ENCODE measurements at regions not wholly inside any gene's neighbourhood (a gene's known extent, or its start where the extent isn't known, plus 50 kb on each side); places are given as distances from the start of the nearest gene placed in this dataset.
"Not testable (repeated sequence)": the region's sequence is repeated elsewhere in the genome, so short reads cannot be mapped to it uniquely, and the experiment has no call there.

DNA sequence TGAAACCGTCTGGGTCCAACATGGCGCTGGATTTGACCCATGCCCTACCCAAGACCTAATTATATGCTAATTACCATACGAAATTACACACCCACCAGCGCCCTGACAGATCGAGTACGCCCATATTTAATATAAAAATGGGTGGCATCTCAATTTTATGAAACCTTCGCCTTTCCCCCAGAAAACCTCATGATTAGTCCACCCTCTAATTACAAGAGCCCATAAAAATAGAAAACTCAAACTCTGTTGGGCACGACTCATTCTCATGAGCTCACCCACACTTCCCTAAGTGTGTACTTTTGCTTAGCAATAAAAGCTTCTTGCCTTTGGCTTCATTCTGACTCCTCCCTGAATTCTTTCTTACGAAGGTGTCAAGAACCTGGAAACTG lies 136.4 kb downstream of the OR2B2 start:
- DNase-seq (ENCODE audit: low read depth), result no peak
- TF ChIP-seq, protein P1, sequence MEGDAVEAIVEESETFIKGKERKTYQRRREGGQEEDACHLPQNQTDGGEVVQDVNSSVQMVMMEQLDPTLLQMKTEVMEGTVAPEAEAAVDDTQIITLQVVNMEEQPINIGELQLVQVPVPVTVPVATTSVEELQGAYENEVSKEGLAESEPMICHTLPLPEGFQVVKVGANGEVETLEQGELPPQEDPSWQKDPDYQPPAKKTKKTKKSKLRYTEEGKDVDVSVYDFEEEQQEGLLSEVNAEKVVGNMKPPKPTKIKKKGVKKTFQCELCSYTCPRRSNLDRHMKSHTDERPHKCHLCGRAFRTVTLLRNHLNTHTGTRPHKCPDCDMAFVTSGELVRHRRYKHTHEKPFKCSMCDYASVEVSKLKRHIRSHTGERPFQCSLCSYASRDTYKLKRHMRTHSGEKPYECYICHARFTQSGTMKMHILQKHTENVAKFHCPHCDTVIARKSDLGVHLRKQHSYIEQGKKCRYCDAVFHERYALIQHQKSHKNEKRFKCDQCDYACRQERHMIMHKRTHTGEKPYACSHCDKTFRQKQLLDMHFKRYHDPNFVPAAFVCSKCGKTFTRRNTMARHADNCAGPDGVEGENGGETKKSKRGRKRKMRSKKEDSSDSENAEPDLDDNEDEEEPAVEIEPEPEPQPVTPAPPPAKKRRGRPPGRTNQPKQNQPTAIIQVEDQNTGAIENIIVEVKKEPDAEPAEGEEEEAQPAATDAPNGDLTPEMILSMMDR (IDR thresholded peaks at IDR 0.05; ENCODE audit: insufficient read depth, low read length), result no peak
- H3K4me3 ChIP-seq (ENCODE audit: low read depth, low read length), result no peak overlapping the region

DNA sequence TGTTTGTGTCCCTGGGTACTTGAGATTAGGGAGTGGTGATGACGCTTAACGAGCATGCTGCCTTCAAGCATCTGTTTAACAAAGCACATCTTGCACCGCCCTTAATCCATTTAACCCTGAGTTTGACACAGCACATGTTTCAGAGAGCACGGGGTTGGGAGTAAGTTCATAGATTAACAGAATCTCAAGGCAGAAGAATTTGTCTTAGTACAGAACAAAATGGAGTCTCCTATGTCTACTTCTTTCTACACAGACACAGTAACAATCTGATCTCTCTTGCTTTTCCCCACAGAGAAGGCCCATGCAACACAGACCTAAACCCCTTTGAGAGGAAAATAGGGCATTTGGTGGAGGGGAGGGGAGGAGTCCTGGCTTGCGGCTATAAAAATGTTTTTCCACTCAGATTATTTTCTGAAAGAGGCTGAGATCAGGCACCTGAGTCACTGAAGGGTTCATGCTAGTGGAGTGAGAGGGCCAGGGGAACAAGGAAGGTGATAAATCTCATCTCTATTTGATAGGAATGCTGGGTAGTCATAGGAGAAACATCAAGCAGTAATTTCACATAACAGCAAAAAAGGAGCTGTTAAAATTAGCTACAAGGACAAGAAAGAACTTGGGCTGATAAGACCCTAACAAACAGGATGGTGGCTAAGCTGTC lies 136.9 kb downstream of the OR2B2 start:
- H3K4me3 ChIP-seq (ENCODE audit: low read depth, low read length); DNase-seq (ENCODE audit: low read depth): not testable (repeated sequence)

DNA sequence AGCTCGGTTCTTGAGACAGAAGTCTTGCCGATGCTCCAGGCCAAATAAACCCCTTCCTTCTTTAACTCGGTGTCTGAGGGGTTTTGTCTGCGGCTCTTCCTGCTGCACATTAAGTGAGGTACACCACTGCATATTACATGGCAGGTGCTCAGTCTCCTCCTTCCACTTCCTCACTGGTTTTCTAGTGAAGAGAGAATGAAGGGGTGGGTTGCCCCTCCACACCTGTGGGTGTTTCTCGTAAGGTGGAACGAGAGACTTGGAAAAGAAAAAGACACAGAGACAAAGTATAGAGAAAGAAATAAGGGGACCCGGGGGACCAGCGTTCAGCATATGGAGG lies 138.0 kb downstream of the OR2B2 start:
- not testable (repeated sequence) for H3K4me3 ChIP-seq (ENCODE audit: low read depth, low read length); DNase-seq (ENCODE audit: low read depth)

DNA sequence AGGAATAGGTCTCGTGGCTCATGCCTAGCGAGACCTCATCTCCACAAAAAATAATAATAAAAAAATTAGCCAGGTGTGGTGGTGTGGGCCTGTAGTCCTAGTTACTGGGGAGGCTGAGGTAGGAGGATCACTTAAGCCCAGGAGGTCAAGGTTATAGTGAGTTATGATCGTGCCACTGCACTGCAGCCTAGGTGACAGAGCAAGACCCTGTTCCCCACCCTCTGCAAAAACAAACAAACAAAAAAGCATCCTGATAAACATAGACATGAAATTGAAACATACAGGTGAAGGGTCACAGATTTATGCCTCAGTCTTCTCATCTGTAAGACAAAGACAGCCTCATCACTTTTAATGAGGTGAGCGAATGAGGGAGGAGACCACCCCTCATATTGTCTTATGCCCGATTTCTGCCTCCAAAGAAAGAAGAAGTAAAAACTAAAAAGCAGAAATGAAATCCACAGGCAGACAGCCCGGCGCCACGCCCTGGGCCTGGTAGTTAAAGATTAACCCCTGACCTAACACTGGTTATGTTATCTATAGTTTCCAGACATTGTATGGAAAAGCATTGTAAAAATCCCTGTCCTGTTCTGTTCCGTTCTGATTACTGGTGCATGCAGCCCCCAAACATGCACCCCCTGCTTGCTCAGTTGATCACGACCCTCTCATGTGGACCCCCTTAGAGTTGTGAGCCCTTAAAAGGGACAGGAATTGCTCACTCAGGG lies 138.5 kb downstream of the OR2B2 start:
- not testable (repeated sequence) for H3K4me3 ChIP-seq (ENCODE audit: low read depth, low read length)

DNA sequence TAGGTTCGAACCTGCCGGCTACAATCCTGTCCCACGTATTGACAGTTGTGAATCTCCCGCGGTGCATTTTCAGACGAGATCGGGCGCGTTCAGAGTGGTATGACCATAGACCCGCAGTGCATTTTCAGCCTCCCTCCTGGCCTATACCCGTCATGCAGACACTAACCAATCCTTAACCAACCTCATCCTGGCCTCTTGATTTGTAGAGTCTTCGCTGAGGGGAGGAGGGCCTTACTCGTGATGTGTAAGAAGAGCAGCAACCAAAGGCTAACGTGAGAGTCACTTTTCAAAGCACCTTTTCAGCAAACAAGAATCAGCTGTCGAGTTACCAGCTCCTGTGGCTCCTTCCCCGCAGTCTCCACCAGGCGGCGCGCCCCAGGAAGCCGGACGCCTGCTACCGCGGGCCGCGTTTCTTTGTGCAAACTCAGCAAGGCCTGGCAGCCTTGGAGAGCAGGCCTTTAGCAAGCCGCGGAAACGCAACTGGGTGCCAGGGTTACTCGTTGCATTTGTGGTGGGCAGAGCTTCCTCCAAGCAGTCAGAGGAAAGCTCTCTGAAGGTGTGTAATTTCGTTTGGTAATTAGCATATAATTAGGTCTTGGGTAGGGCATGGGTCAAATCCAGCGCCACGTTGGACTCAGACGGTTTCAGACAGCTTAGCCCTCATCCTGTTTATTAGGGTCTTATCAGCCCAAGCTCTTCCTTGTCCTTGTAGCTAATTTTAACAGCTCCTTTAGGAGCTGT lies 139.8 kb downstream of the OR2B2 start:
- no peak overlapping the region for H3K4me3 ChIP-seq (ENCODE audit: low read depth, low read length)
- DNase-seq (ENCODE audit: low read depth), result peak; percentile 77
- TF ChIP-seq, protein P1 (IDR thresholded peaks at IDR 0.05; ENCODE audit: insufficient read depth, low read length), result peak; percentile 98

More for the DNA sequence above, 138.5 kb downstream of the OR2B2 start:
- not testable (repeated sequence) for DNase-seq (ENCODE audit: low read depth)

DNA sequence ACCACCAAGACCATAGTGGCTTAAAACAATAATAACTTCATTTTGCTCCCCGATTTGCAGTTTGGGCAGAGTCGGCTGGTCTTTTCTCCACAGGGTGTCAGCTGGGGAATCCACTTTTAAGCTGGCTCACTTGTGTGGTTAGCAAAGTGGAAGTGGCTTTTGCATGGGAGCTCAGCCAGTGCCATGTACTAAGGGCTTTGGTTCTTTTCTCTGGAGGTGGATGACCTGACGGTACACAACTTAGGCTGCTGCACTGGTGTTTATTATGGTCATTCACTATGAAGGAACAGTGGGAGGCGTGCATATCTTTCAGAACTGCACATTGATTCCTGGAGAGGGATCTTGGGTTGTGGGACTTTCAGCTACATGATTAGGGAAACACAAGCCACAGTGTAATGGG lies 141.0 kb downstream of the OR2B2 start:
- TF ChIP-seq, protein P1 (IDR thresholded peaks at IDR 0.05; ENCODE audit: insufficient read depth, low read length), result no peak
- no peak for DNase-seq (ENCODE audit: low read depth)
- no peak overlapping the region for H3K4me3 ChIP-seq (ENCODE audit: low read depth, low read length)

DNA sequence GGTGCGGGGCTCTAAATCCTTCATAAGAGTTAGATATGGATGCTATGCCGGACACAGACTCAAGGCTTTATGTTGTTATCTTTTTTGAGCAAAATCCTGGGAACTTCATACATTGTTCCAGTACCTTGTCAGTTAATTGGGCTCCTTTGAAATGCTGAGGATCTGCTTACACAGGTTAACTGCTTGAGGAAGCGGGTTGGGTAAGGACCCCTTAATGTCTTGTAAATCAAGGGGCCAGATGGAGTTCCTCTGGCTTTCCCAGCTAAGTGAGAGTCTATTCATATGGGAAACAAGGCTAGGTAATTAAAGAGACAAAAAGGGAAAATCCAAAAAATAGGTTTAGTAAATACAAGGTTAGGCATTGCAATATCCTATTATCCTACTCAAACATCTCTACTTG lies 141.5 kb downstream of the OR2B2 start:
- DNase-seq (ENCODE audit: low read depth), result no peak
- H3K4me3 ChIP-seq (ENCODE audit: low read depth, low read length), result no peak overlapping the region
- TF ChIP-seq, protein P1 (IDR thresholded peaks at IDR 0.05; ENCODE audit: insufficient read depth, low read length), result no peak

DNA sequence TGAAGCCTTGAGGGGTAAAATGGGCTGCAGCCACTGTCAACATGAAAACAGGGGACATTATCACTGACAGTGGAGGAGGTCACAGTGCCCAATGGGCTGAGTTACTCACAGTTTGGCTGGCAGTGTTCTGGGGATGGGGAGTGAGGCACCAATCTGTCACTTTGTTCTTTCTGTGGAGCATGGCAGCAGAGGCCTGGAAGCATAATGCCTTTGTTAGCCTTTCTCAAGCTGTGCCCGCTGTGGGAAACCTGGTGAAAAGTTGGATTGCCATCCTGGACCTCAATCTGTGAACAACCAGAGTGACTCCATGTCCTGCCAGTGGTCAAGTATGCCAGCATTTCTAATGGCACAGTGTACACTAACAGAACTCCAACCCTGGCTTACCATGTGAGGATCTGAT lies 143.6 kb downstream of the OR2B2 start:
- no peak for DNase-seq (ENCODE audit: low read depth)
- TF ChIP-seq, protein P1 (IDR thresholded peaks at IDR 0.05; ENCODE audit: insufficient read depth, low read length), result no peak
- H3K4me3 ChIP-seq (ENCODE audit: low read depth, low read length), result no peak overlapping the region
